HG03196 (cell line): ENCODE measurements at regions not wholly inside any gene's neighbourhood (a gene's known extent, or its start where the extent isn't known, plus 50 kb on each side); places are given as distances from the start of the nearest gene placed in this dataset.

Experiments used
- ATAC-seq: cut with Tn5 transposase; IDR thresholded peaks from one replicate; pipeline ENCODE4 v1.9.1; 2021; ENCODE audit not compliant: unreplicated experiment

DNA sequence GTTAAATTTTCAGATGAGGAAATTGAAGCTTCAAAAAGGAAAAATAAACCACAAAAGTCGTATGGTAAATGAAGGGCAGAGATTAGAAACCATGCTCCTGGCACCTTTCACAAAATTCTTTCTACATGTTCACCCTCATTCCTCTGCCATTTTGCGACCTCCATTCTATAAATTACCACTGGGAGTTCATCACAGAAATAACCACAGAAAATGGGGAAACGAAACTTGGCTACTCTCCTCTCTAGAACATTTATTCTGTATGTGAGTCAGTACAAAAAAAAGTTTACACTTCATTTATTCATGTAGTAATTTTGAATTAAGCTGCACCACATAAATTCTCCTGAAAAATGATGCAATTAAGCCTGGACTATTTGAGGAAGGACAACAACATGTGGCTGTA is 320.9 kb upstream of the C1orf87 start:
- no peak for ATAC-seq

DNA sequence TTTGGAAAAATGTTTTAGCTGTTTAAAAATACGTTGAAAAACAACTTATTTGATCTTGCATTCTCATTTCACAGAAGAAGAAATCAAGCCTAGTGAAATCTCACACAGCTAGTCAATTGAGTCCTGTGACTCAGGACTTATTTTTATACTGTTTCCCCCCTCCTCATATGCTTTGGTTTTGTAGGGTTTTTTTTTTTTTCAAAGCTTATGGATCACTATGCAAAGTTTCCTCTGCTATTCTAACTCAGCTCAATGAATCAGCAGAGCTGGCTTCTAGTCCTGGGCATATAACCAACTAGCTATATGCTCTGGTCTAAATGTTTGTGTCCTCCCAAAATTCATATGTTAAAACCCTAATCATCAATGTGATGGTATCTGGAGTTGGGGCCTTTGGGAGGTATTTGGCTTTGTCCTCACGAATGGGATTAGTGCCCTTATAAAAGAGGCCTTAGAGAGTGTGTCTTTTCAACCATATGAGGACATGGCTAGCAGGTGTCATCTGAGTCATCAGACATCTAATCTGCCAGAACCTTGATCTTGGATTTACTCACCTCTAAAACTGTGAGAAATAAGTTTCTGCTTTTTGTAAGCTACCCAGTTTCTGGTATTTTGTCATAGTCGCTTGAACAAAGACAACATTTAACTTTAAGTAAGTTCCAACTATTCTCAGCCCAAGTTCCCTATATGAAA is 317.2 kb upstream of the C1orf87 start:
- peak; percentile 84 for ATAC-seq

DNA sequence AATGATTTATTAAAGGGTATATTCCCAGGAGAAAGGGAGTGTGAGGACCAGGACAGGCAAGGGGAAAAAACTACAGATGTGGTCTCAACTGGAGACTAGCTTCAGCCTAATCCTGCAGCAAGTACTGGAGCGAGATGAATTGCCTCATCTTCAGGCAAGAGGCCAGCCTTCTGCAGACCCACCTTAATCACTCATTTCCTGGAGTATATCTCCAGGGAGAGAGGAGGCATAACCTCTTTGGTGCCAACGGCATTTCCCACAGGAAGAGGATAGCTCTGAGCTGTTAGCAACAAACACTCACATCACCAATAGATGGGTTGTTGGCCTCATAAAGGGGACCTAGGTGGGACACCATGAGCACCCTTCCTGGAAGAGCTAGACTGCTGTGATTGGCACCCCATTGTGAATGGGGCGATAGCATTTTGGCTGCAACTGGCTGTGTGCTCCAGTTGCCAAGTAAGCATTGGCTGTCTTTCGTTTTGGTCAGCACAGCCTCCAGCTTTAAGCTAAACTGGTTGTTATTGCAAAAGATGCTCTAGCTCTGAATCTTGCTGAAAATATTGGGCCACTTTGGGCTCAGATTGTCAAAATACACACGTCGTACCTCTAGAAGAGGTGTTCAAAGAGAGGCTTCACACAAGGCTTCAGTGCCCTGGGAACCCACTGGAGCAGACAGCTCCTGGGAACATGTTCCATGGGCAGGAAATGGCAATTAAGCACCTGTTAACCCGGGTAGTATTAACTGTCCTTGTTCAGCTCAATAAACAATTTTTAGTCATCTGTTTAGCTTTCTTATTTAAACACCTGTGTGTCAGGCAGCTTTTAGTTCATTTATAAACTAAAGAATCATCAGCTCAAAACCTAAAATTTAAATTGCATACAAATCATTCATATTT is 314.8 kb upstream of the C1orf87 start:
- no peak for ATAC-seq

DNA sequence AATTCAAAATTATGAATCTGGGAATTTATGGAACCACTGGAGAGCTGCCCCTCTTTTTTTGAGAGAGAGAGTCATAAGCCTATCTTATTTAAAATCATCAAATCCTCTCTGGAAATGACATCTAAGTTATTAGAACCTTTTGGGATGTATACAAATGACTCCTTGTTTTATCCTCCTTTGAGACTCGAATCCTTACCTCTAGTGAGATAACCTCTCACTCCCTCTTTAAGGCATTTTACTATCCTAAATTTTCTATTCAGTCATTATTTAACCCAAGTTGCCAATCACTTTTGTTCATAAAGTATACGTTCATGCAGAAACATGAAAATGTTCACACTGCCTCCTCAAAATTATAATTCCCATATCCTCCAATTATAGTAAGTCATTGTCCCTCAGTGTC is 313.6 kb upstream of the C1orf87 start:
- no peak for ATAC-seq

DNA sequence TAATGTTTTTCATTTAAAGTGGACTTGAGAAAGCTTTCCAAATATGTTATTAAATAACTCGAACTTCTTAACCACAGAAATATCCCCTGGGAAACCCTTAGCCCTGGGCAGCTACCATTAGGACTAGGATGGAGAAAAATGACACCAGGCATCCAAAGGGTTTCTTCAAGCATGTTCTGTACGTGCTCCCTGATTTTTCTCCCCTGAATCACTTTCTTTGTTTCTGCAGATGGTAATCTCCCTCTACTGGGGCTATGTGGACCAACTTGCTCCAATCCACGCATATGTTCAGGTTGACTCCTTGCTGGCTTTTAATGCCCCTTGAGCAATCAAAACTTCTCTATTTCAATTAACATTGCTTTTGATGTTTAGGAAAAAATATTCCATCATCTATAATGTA is 312.7 kb upstream of the C1orf87 start:
- ATAC-seq = no peak

DNA sequence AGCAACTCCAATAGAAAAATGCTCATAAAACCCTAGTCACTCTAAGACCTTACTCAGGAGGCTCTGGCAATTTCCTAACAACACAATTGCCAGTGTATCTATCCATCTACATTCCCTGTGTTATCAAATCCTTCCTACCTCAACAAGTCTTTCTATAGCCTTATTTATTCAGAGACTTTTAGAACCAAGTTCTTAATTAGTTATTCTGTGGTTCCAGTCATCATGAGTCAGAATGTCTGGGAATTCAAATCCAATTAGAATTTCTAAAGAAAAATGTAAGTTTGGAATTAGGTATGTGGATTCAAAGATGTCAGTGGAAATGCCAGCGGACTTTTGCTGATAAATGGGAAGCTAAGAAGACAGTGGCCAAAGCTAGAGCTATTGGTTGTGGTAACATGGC is 302.6 kb upstream of the C1orf87 start:
- ATAC-seq = no peak

DNA sequence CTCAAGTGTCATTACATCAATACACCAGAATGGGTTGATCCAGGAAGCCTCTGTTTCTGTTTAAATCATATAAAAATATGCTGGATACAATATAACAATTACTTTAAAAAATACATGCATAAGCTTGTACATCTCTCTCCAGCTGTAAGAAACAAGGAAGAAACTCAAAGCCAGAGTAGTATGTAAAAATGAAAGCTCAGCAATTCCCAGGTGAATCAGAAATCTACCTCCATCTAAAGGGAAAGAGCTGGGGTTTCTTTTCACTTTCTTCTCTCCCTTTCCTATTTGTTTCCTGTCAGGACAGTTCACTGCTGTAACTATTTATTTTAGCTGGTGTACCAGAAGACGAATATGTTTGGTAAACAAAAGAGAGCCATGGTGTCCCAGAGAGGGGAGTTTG is 301.0 kb upstream of the C1orf87 start:
- ATAC-seq = no peak

DNA sequence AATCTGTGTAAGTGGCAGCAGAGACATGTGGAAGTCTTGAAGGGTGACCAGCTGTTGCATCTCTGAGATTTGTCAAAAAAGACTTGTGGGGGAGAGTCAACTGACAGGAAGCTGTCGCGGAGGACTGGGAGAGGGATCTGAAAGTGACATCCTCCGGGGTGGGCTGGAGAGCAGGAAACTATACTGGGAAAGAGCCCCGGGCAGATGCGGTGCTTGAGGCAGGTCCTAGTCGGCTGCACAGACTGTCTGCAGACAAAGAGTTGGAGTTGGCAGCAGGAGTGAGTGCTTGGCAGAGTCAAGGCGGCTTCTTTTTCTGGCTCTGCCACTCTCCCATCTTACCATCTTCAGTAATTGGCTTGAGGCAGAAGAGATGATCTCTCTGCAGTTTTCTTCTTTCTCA is 294.0 kb upstream of the C1orf87 start:
- no peak for ATAC-seq

DNA sequence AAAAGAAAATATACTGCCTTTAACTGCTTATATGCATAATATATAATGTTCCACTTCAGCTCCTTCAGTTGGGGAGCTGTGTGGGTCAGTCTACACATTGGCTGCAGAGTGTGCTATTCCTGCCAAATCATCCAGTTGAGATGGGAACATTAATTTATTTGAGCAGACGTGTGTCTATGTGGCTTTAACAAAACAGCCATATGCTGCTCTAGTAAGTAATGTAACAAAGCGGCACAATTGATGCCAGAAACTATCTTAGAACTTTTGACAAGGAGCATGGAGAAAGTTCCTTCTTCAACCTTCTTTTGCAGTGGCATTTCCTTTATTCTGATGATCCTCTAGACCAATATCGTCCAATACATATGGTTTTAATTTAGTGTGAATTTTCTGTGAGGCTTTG is 285.9 kb upstream of the C1orf87 start:
- ATAC-seq = no peak

DNA sequence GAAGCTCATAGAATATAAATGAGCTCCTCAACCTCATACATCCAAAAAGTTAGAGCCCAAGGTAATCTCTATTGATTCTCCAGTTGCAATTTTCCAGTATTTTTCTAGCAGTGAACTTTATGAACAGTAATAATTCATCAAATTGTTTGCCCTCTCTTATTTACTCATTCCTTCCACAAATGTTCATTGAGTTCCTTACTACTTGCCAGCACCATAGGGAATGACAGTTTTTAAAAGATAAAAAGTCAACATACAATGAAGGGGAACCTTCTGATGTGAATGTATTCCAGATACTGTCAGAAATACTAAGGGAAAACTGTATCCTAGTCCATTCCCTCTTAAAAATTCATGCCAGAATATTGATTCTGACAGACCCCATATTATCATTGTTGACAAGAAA is 277.0 kb upstream of the C1orf87 start:
- no peak for ATAC-seq

DNA sequence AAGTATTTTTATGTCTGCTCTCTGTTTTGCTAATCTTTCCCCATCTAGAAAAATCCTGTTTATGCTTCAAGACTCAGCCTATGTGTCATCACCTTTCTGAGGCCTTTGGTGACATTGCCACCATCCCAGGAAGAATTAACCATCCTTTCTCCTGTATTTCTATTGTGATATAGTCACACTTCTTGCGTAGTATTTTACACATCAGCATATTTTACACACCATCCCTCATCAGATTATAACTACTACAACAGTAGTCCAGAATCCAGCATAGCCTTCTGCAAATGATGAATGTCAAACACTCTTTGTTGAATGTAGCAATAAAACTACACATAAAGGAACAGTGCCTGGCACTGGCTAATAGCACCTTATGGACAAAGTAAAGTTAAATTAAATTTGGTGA is 275.3 kb upstream of the C1orf87 start:
- ATAC-seq = no peak

DNA sequence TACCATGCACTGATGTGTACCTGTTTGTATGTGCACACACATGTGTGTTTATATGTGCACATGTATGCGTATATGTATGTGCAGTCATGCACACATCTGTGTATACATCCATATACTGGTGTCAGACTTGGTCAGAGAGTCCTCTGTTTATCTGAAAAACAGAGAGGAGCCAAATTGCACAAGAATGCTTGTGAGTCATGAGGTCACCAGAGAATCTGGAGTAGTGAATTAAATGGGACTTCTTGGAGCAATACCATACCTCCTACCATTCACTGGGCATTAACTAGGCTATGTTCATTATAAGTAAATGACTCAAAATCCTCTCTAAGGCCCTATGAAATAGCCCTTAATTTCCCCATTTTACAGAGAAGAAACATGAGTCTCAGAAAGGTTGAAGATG is 272.1 kb upstream of the C1orf87 start:
- no peak for ATAC-seq

DNA sequence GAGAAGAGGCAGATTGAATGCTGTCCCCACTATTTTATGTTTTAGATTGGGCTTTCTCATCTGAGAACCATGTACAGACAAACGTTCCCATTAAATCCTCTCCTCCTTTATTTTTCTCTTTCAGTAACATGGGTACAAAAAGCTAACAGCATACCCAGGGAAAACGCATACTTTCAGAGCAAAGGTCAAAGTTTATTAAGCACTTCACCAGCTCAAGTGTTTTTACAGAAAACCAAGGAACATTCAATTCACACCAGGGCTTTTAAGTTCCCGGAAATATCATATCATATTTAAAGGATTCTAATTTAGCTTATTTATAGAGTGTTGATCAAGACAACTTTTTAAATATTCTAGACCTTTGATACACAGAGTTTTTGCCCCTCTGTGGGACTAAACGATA is 271.5 kb upstream of the C1orf87 start:
- no peak for ATAC-seq

DNA sequence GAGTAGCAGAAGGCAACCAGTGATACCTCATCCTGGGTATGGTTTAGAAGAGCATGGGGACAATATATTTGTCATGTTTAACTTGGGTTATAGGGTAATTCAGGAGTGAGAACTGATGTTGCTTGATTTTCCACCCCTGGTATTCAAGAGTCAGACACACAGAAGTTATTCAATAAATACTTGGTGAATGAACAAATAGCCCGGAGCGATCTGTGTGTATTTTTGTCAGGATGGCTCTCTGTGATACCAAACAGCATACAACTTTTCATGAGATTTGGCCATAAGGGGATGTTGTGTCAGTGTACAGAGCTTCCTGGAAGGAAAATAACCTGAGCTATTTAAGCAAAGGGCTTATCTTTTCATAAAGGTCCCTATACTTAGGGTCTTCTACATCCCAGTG is 270.2 kb upstream of the C1orf87 start:
- no peak for ATAC-seq

DNA sequence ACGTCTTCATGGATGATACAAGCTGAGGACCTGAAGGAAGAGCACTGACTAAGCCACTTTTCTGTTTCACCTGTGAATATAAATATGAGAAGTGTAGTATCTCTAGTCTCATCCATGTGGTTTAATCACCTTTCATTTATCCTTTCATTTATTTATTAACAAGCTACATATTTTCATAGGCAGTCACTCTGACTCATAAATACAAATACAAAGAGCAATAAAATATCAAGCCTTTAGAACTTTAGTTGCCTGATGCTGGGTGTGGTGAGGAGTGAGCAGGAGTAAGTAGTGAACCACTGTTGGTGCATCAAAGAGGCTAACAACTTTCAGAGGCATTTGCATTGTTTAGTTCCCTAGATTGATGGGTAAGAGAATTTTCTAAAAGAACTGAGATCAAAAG is 269.0 kb upstream of the C1orf87 start:
- ATAC-seq = no peak

DNA sequence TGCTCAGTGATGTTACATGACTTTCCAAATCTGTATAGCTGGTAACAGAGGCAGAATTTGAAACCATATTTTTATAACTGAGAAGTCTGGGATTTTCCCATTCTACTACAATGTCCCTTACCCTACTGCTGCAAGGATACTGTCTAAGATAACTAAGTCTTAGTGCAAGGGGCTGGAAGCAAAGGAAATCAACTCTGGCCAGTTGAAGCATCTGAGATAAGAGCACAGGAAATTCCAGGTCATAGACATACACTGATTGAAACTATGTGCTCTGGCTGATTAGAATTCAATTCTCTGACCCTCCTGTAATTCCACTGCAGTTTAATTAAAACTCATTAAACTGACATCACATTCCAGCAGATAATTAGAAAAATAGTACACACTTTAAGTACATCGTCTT is 267.7 kb upstream of the C1orf87 start:
- ATAC-seq = no peak

DNA sequence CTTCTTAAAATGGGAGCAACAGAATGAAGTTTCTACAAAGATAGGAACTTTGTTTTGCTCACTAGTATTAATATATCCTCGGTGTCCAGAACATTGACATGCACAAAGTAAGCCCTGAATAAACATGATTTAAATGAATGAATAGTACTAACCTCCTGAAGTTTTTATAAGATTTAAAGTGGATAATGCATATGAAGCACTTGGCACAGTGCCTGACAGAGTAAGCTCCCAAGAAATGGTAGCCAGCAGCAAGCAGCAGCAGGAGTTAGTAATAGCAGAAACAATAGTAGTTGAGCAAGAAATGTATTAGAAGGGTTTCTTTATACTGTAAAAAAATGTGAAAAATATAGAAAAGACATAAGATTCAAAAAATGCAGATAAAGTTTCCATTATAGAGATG is 258.1 kb upstream of the C1orf87 start:
- no peak for ATAC-seq

DNA sequence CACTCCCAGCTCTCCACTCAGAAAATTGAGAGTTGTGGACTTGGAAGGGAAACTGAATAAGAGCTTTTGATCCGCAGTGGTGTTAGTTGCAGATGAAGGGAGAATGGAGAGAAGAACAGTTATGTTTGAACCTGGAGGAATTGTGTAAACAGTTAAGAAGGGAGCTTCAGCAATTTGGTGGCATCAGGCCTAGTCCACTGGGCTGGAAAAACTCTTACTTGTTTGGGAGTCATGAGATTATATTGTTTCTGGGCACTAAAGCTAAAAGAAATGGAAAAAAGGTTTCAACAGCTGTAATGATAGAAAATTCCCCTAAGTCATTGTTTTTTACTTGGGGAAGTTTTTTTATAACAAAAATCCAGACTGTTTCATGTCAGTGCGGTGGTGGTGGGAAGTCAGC is 256.1 kb upstream of the C1orf87 start:
- no peak for ATAC-seq

DNA sequence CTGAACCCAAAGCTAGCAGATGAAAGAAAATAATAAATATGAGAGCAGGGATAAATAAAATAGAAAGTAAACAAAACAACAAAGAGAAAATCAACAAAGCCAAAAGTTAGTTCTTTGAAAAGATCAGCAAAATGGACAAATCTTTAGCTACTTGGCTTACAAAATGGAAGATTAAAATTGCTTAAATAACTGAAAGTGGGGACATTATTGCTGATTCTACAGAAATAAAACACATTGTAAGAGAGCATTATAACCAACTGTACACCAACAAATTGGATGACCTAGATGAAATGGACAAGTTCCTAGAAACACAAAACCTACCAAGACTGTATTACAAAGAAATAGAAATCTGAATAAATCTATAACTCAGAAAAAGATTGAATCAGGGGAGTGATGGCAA is 238.3 kb upstream of the C1orf87 start:
- no peak for ATAC-seq

DNA sequence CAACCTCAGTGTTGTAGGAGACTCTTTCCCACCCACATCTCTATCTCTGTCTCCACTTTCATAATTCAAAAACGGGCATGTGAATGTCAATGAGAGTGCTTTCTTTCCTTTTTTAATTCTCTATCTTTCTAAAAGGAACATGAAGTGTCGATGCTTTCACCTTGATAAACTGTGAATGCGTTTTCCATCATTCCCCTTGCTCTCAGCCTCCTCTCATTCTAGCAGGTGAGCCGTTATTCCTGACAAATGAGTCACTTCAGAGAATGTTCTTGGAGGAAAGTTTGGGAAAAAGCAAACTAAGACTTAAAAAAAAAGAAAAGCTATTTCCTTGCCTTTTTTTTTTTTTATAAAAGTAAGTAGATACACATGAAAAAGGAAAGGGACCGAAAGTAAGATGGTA is 226.0 kb upstream of the C1orf87 start:
- no peak for ATAC-seq

DNA sequence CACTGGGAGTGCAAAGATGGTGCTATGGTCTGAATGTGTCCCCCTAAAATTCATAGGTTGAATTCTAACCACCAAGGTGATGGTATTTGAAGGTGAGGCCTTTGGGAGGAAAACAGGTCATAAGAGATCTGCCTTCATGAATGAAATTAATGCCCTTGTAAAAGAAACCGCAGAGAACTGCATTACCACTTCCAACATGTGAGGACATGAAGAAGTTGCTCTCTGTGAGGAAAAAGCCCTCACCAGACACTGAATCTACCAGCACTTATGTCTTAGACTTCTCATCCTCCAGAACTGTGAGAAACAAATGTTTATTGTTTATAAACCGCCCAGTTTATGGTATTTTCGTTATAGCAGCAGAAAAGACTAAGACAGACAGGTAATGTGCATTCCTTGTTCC is 224.7 kb upstream of the C1orf87 start:
- ATAC-seq = no peak

DNA sequence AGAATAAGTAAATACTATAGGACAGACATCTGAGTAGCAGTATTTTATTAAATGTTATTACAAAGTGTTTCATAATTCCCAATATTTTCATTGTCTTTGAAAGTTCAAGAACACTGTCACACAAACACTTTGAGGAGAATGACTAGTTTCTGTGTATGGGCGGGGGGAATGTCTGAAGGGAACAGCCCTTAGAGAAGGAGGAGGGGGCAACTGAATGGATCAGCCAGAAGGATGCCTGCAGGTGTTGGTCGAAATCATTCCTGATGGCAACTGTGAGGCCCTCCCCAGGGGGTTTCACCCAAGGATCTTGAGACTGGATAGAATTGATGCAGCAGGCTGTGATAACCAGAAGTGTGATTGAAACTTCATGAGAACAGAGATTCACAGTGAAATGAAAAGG is 223.2 kb upstream of the C1orf87 start:
- ATAC-seq = no peak

DNA sequence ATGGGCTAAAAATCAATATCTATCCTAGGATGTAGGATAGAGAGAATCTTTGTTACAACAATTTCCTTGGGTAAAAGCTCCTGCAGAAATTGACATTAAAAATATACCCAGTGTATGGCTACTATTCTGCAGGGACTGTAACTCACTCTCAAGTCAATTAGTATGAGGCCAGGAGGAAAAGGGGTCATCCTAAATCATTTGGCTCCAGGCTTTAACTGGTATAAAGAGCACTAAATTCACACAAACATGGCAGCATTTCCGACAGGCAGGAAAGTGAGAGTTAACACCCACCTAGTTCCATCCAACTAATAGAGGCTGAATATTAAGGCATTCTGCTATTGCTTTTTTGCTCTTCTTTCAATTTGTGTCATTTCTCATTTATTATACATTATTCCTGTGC is 218.6 kb upstream of the C1orf87 start:
- ATAC-seq = no peak
